Activated effector memory CD4-positive, alpha-beta T cell treated with Interleukin-2 at 50 U/mL for 16 hours (primary cell): ENCODE measurements at regions not wholly inside any gene's neighbourhood (a gene's known extent, or its start where the extent isn't known, plus 50 kb on each side); places are given as distances from the start of the nearest gene placed in this dataset.

Source experiments
- DNase-seq: peaks from one replicate; pipeline ENCODE4 v3.0.0-alpha.2; 2020

GRCh38 chr11:15390857-15391256 is 276.1 kb downstream of the INSC start:
- DNase-seq, result no peak

GRCh38 chr11:15396778-15397177 is 282.1 kb downstream of the INSC start:
- no peak for DNase-seq

- no peak for DNase-seq
Observed at GRCh38 chr11:15406851-15407351, 292.2 kb downstream of the INSC start.

GRCh38 chr11:15412054-15412453 is 297.3 kb downstream of the INSC start:
- DNase-seq, result no peak

GRCh38 chr11:15418921-15419320 is 304.2 kb downstream of the INSC start:
- DNase-seq, result no peak

GRCh38 chr11:15419696-15420095 is 305.0 kb downstream of the INSC start:
- no peak for DNase-seq

- no peak for DNase-seq
Observed at GRCh38 chr11:15430381-15430780, 315.7 kb downstream of the INSC start.

- DNase-seq, result no peak
Observed at GRCh38 chr11:15434529-15434928, 319.8 kb downstream of the INSC start.

GRCh38 chr11:15446315-15446714 is 331.6 kb downstream of the INSC start:
- DNase-seq, result no peak

- DNase-seq, result no peak
Observed at GRCh38 chr11:15446929-15447328, 332.2 kb downstream of the INSC start.

- no peak for DNase-seq
Observed at GRCh38 chr11:15451713-15452112, 337.0 kb downstream of the INSC start.

GRCh38 chr11:15453211-15453765 is 338.6 kb downstream of the INSC start:
- no peak for DNase-seq

- DNase-seq, result no peak
Observed at GRCh38 chr11:15468466-15468865, 353.7 kb downstream of the INSC start.

- no peak for DNase-seq
Observed at GRCh38 chr11:15471048-15471894, 356.5 kb downstream of the INSC start.

GRCh38 chr11:15471895-15472799 is 357.4 kb downstream of the INSC start:
- DNase-seq, result no peak

- no peak for DNase-seq
Observed at GRCh38 chr11:15473954-15474837, 359.5 kb downstream of the INSC start.

GRCh38 chr11:15476371-15476917 is 361.7 kb downstream of the INSC start:
- no peak for DNase-seq

- DNase-seq, result no peak
Observed at GRCh38 chr11:15481871-15482270, 367.1 kb downstream of the INSC start.

- no peak for DNase-seq
Observed at GRCh38 chr11:15483205-15483604, 368.5 kb downstream of the INSC start.

GRCh38 chr11:15484398-15484797 is 369.7 kb downstream of the INSC start:
- DNase-seq, result no peak

GRCh38 chr11:15485432-15485831 is 370.7 kb downstream of the INSC start:
- no peak for DNase-seq

- DNase-seq, result no peak
Observed at GRCh38 chr11:15489281-15489680, 374.6 kb downstream of the INSC start.
